Erythroblast (primary cell): ENCODE measurements at regions not wholly inside any gene's neighbourhood (a gene's known extent, or its start where the extent isn't known, plus 50 kb on each side); places are given as distances from the start of the nearest gene placed in this dataset.

Experiments
- DNase-seq, 2 experiments: peaks; one replicate each; lab custom pipeline; 2025; lab: John Stamatoyannopoulos, UW
- GATA1 ChIP-seq: IDR thresholded peaks from 2 replicates; pipeline ENCODE4 v1.6.1; 2011; ENCODE audit warnings: low read depth, mild to moderate bottlenecking, control low read depth, low read length, moderate library complexity
- POLR2A ChIP-seq: IDR thresholded peaks from 2 replicates; pipeline ENCODE4 v1.6.1; 2011; ENCODE audit warnings: mild to moderate bottlenecking, low read length

- TF ChIP-seq GATA1 (no peak), POLR2A (no peak)
- no peak for DNase-seq
Observed at GRCh38 chr2:220887271-220887870, 684.7 kb downstream of the EPHA4 start.

GRCh38 chr2:220887876-220888275, 684.2 kb downstream of the EPHA4 start:
- TF ChIP-seq GATA1 (no peak), POLR2A (no peak)
- no peak for DNase-seq

DNA sequence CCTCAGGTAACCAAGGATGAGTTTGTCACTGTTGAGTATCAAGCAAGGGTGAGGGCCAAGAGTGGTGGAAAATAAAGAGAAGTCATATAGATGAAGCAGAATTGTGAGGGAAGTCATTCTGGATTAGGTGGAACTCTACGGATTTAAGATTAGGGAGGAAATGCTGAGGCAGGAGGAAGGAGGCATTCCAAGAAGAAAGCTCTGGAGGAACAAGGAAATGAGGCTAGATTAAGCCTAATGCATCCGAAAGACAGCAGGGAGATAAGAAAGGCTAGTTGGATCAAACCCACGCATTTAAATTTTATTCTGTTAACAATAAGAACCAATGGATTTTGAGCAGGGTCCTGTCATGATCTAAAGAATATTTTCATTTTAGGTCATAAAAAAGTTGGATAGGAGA, 681.2 kb downstream of the EPHA4 start:
- no peak for DNase-seq
- TF ChIP-seq POLR2A = no peak

DNA sequence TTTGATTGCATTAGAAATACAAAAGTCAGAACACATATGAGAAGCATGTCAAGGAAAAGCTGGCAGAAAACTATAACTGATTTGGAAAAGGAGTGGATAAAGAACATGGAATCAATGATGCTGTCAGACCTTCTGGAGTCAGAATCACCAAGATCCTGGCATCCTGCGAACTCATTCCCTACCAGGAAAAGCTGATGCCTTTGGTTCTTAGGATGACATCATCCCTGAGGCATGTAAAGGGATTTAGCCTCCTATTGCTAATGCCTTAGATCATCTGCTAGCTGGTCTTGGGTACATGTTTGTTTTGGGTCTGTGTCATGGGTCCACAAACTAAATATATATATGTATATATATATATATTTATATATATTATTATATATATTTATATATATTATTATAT, 680.7 kb downstream of the EPHA4 start:
- DNase-seq = no peak
- TF ChIP-seq POLR2A (no peak), GATA1 (no peak)

GRCh38 chr2:220892018-220892634, 680.0 kb downstream of the EPHA4 start:
- DNase-seq = no peak
- TF ChIP-seq POLR2A = no peak
- TF ChIP-seq GATA1 = no peak

DNA sequence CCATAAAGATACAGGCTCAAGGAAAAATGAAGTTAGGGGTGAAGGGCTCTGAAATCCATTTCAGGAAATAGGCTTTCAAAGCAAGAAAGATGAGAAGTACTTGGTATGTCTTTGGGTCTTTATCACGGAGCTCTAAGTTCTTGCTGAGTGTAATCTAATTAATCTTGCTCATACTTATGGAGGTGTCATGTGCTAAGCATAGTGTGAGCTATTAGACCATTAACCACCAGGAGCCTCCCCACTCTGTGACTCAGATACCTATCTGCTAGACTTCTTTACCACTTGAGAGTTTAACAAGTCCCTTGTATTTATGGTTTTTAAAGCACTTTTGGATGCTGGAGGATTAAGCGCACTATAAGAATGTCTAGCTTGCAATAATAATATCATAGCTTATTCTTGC, 678.7 kb downstream of the EPHA4 start:
- TF ChIP-seq POLR2A = no peak
- no peak for TF ChIP-seq GATA1
- DNase-seq = no peak

DNA sequence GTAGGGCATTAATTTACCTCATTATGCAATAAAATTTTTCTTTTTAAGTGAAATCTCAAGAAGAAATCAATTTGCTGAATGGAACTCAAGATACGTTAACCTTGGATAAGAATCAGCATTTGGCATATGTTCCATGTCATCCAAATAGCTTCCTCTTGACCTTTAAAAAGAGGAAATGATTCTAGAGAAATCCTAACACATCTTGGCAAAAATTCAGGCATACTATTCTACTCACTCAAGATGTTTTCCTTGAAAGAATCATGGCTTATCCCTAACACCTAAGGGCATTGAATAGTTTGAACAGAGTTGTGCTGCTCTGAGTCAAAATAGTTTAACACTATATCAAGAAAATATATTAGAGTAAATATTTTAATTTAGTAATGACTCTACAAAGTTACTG, 678.0 kb downstream of the EPHA4 start:
- no peak for DNase-seq
- TF ChIP-seq POLR2A (no peak), GATA1 (no peak)

- TF ChIP-seq POLR2A (no peak), GATA1 (no peak)
- DNase-seq = no peak
Observed at GRCh38 chr2:220899492-220899891, 672.6 kb downstream of the EPHA4 start.

DNA sequence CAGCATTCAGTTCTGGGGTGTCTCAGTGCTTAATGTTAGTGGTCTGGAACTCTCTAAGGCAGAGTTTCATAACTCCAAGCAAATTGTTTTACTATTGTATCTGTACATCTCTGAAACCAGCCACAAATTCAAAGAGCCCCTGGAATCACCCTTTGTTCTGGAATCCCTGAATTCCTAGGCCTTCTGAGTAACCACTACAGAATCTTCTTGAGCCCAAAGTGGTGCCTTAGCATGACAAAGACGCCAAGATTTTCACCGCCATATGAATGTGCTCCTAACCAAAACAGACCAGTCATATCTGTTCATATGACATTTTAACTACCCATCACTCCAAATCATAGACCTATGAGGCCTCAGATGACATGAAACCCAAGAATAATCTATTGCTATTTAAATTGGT, 668.1 kb downstream of the EPHA4 start:
- TF ChIP-seq POLR2A (no peak), GATA1 (no peak)
- no peak for DNase-seq

- TF ChIP-seq GATA1 (no peak), POLR2A (no peak)
- no peak for DNase-seq
Observed at GRCh38 chr2:220913384-220913783, 658.7 kb downstream of the EPHA4 start.

GRCh38 chr2:220915092-220915623, 656.9 kb downstream of the EPHA4 start:
- TF ChIP-seq POLR2A (no peak), GATA1 (no peak)
- no peak for DNase-seq

- no peak for TF ChIP-seq GATA1
- no peak for TF ChIP-seq POLR2A
- no peak for DNase-seq
Observed at GRCh38 chr2:220916931-220917330, 655.2 kb downstream of the EPHA4 start.

GRCh38 chr2:220930271-220931076, 641.6 kb downstream of the EPHA4 start:
- DNase-seq = no peak
- TF ChIP-seq GATA1 = no peak

GRCh38 chr2:220931491-220931890, 640.6 kb downstream of the EPHA4 start:
- TF ChIP-seq GATA1 (no peak), POLR2A (no peak)
- no peak for DNase-seq

DNA sequence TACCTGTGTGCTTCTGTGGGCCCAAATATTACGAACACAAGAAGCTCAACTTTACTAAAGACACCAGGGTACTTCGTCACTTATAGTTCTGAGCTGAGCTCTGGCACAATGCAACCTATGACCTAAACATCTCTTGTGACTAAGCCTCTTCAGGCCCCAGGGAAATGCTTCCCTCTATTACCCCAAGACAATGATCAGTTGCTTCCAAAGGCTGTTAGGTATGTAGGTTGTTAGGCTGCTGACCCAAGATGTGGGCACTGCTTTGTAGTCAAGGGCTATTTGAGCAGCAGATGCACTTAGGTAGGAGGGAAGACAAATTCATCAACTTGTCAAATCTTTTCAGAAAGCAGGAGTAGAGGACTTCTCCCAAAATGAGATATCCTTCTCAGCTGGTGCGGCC, 640.1 kb downstream of the EPHA4 start:
- no peak for TF ChIP-seq POLR2A
- TF ChIP-seq GATA1 = no peak
- no peak for DNase-seq
